ENCODE measurements at regions not wholly inside any gene's neighbourhood (a gene's known extent, or its start where the extent isn't known, plus 50 kb on each side); places are given as distances from the start of the nearest gene placed in this dataset.

DNA sequence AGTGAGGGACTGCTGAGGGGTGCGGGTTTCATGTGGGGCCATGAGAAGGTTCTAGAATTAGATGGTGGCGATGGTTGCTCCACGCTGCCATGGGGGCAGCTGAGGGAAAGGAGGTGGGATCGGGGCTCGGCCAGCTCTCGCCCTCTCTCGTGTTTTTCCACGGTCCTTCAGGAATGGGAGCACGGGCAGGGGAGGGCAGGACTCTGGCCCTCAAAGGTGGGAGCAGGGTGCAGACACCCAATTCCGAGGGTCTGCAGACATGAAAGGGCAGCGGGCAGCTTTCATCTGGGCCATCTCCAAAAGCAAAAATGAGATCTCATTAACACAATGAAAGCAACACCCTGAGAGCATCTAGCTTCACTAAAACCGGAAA, 53.4 kb upstream of the SALL3 start:
- H3K4me3 Mint-ChIP-seq, result no peak overlapping the region
- H3K36me3 Mint-ChIP-seq (ENCODE audit: low read depth), result no peaks in the 10 kb centered on the region
- no peak for DNase-seq
- H3K27ac Mint-ChIP-seq, result no peak overlapping the region
- peaks cover 15% of the 10 kb centered on the region for H3K27me3 Mint-ChIP-seq (ENCODE audit: low read depth, poor library complexity)
- H3K9me3 Mint-ChIP-seq, result peaks cover 21% of the 10 kb centered on the region
- no peaks in the 10 kb centered on the region for H3K4me1 Mint-ChIP-seq
- TF ChIP-seq, protein P1, sequence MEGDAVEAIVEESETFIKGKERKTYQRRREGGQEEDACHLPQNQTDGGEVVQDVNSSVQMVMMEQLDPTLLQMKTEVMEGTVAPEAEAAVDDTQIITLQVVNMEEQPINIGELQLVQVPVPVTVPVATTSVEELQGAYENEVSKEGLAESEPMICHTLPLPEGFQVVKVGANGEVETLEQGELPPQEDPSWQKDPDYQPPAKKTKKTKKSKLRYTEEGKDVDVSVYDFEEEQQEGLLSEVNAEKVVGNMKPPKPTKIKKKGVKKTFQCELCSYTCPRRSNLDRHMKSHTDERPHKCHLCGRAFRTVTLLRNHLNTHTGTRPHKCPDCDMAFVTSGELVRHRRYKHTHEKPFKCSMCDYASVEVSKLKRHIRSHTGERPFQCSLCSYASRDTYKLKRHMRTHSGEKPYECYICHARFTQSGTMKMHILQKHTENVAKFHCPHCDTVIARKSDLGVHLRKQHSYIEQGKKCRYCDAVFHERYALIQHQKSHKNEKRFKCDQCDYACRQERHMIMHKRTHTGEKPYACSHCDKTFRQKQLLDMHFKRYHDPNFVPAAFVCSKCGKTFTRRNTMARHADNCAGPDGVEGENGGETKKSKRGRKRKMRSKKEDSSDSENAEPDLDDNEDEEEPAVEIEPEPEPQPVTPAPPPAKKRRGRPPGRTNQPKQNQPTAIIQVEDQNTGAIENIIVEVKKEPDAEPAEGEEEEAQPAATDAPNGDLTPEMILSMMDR (IDR thresholded peaks at IDR 0.05), result no peak

DNA sequence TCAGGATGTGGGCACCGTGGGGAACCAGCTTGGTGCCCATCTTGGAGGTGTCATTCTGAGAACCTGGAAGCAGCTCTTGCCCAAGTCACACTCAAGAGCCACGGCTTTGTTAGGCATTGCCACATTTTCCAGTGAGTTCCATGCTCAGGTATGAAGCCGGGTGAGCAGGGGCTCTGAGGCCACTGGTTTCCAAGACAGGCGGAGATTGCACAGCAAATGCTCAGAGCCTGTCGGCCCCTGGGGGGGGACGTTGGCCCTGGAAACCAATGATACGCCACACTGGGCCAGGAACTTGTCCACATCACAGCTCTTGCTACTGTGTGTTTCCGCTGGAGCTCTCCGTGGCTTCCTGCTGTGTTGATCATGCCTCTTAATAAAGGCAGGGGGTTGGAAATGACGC, 52.5 kb upstream of the SALL3 start:
- Mint-ChIP-seq H3K4me1 (peaks cover 4% of the 10 kb centered on the region), H3K4me3 (no peak overlapping the region), H3K36me3 (ENCODE audit: low read depth) (no peaks in the 10 kb centered on the region), H3K9me3 (peaks cover 21% of the 10 kb centered on the region), H3K27ac (no peak overlapping the region), H3K27me3 (ENCODE audit: low read depth, poor library complexity) (peaks cover 16% of the 10 kb centered on the region)
- TF ChIP-seq, protein P1 (IDR thresholded peaks at IDR 0.05), result no peak
- no peak for DNase-seq

DNA sequence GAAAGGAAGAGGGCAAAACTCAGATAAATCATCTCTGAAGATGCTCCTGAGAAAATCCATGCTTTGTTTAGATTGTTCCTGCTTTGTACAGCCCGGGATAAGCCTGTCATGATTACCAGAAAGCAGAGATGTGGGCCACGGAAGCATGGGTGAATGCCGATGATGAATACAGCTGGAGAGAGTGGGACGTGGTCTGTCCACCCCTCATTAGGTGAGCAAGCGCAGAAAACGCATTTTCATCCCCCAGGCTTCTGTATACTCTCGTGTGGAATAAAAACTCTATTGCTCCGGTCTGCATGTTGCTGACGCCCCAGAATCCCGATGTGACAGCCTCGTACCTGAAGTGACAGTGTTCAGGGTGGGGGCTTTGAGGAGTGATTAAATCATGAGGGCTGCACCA, 52.0 kb upstream of the SALL3 start:
- Mint-ChIP-seq H3K4me3 (no peak overlapping the region), H3K9me3 (peaks cover 21% of the 10 kb centered on the region), H3K27me3 (ENCODE audit: low read depth, poor library complexity) (peaks cover 20% of the 10 kb centered on the region), H3K4me1 (peaks cover 6% of the 10 kb centered on the region), H3K27ac (no peak overlapping the region), H3K36me3 (ENCODE audit: low read depth) (no peaks in the 10 kb centered on the region)
- TF ChIP-seq, protein P1 (IDR thresholded peaks at IDR 0.05), result no peak
- DNase-seq, result no peak

DNA sequence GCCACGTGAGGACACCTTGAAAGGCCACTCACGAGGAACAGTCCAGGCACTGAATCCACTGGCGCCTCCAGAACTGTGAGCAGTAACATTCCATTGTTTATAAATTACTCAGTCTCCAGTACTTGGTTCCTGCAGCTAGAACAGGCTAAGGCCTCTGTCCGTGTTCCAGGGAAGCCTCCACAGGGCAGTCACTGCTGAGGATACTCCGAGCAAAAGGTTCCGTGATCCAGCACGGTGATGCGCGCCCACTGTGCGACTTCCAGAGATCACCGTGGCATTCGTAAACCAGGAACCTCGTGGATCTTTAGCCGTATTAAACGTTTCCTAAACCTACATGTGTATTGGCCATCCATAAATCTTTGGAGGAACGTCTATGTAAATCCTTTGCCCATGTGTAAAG, 51.5 kb upstream of the SALL3 start:
- TF ChIP-seq, protein P1 (IDR thresholded peaks at IDR 0.05), result no peak
- H3K27me3 Mint-ChIP-seq (ENCODE audit: low read depth, poor library complexity), result peaks cover 18% of the 10 kb centered on the region
- H3K36me3 Mint-ChIP-seq (ENCODE audit: low read depth), result no peaks in the 10 kb centered on the region
- peaks cover 21% of the 10 kb centered on the region for H3K9me3 Mint-ChIP-seq
- H3K27ac Mint-ChIP-seq, result no peak overlapping the region
- peaks cover 6% of the 10 kb centered on the region for H3K4me1 Mint-ChIP-seq
- no peak overlapping the region for H3K4me3 Mint-ChIP-seq
- no peak for DNase-seq

DNA sequence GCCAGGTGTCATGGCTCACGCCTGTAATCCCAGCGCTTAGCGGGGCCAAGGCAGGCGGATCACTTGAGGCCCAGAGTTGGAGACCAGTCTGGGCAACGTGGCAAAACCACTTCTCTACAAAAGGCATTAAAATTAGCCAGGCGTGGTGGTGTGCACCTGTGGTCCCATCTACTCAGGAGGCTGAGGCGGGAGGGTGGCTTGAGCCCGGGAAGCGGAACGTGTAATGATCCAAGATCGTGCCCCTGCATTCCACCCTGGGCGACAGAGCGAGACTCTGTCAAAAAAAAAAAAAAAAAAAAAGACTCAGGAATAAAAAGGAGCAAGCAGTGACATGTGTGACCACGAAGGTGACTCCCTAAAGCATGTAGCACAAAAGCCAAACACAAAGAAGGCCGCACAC, 50.1 kb upstream of the SALL3 start:
- H3K4me3 Mint-ChIP-seq, result no peak overlapping the region
- peaks cover 21% of the 10 kb centered on the region for H3K9me3 Mint-ChIP-seq
- H3K36me3 Mint-ChIP-seq (ENCODE audit: low read depth), result no peaks in the 10 kb centered on the region
- peaks cover 6% of the 10 kb centered on the region for H3K4me1 Mint-ChIP-seq
- TF ChIP-seq, protein P1 (IDR thresholded peaks at IDR 0.05), result no peak
- peaks cover 23% of the 10 kb centered on the region for H3K27me3 Mint-ChIP-seq (ENCODE audit: low read depth, poor library complexity)
- no peak overlapping the region for H3K27ac Mint-ChIP-seq
- no peak for DNase-seq
